NCI-H2227 treated with DMSO at 0.1 percent for 48 hours (cell line): ENCODE measurements at regions not wholly inside any gene's neighbourhood (a gene's known extent, or its start where the extent isn't known, plus 50 kb on each side); places are given as distances from the start of the nearest gene placed in this dataset.

Experiments used
- DNase-seq: peaks from one replicate; lab custom pipeline; 2025; lab: John Stamatoyannopoulos, UW

- no peak for DNase-seq
These were observed 141.7 kb downstream of the GADD45G start for GRCh38 chr9:89746385-89747116.

- no peak for DNase-seq
These were observed 142.8 kb downstream of the GADD45G start for GRCh38 chr9:89747596-89747995.

GRCh38 chr9:89748021-89748670, 143.3 kb downstream of the GADD45G start:
- no peak for DNase-seq

GRCh38 chr9:89748831-89749499, 144.2 kb downstream of the GADD45G start:
- no peak for DNase-seq

GRCh38 chr9:89749500-89750116, 144.8 kb downstream of the GADD45G start:
- no peak for DNase-seq

- DNase-seq, result peak; percentile 17
These were observed 145.4 kb downstream of the GADD45G start for GRCh38 chr9:89750117-89750791.

- no peak for DNase-seq
These were observed 146.4 kb downstream of the GADD45G start for GRCh38 chr9:89751079-89751825.

GRCh38 chr9:89752154-89752553, 147.3 kb downstream of the GADD45G start:
- no peak for DNase-seq

GRCh38 chr9:89753472-89754055, 148.8 kb downstream of the GADD45G start:
- no peak for DNase-seq

- no peak for DNase-seq
These were observed 149.4 kb downstream of the GADD45G start for GRCh38 chr9:89754193-89754592.

GRCh38 chr9:89755821-89756220, 151.0 kb downstream of the GADD45G start:
- no peak for DNase-seq

GRCh38 chr9:89756891-89757537, 152.2 kb downstream of the GADD45G start:
- no peak for DNase-seq

- no peak for DNase-seq
These were observed 153.1 kb downstream of the GADD45G start for GRCh38 chr9:89757776-89758528.

GRCh38 chr9:89759572-89759971, 154.8 kb downstream of the GADD45G start:
- peak; percentile 25 for DNase-seq

- DNase-seq, result no peak
These were observed 155.3 kb downstream of the GADD45G start for GRCh38 chr9:89760123-89760522.

GRCh38 chr9:89764217-89764616, 159.4 kb downstream of the GADD45G start:
- DNase-seq, result no peak

- DNase-seq, result no peak
These were observed 160.6 kb downstream of the GADD45G start for GRCh38 chr9:89765211-89765946.

GRCh38 chr9:89766991-89767390, 162.2 kb downstream of the GADD45G start:
- no peak for DNase-seq

GRCh38 chr9:89768051-89768450, 163.2 kb downstream of the GADD45G start:
- DNase-seq, result no peak
